Progenitor cell of endocrine pancreas (in vitro differentiated cells): ENCODE measurements at regions not wholly inside any gene's neighbourhood (a gene's known extent, or its start where the extent isn't known, plus 50 kb on each side); places are given as distances from the start of the nearest gene placed in this dataset.
A peak's percentile ranks its signal among the peaks of the same experiment; 100 is the strongest.
"Not testable (repeated sequence)": the region's sequence is repeated elsewhere in the genome, so short reads cannot be mapped to it uniquely, and the experiment has no call there.

ENCODE experiments used
- DNase-seq: peaks from one replicate; pipeline ENCODE4 v3.0.0; 2021; ENCODE audit warnings: low spot score; ENCODE audit not compliant: unreplicated experiment
- H3K27ac Mint-ChIP-seq: 2 replicates; pipeline ENCODE4 v1.8.0; 2021; ENCODE audit warnings: mild to moderate bottlenecking, moderate library complexity, mixed read lengths
- H3K27me3 Mint-ChIP-seq: 2 replicates; pipeline ENCODE4 v1.8.0; 2021; ENCODE audit warnings: mixed read lengths
- H3K36me3 Mint-ChIP-seq: 2 replicates; pipeline ENCODE4 v1.8.0; 2022; ENCODE audit warnings: mixed read lengths; ENCODE audit not compliant: insufficient read depth
- H3K4me1 Mint-ChIP-seq: 2 replicates; pipeline ENCODE4 v1.8.0; 2021; ENCODE audit warnings: low read depth, mixed read lengths
- H3K4me3 Mint-ChIP-seq: 2 replicates; pipeline ENCODE4 v1.8.0; 2021; ENCODE audit warnings: low read depth, mild to moderate bottlenecking, moderate library complexity, mixed read lengths
- H3K9me3 Mint-ChIP-seq: 2 replicates; pipeline ENCODE4 v1.8.0; 2021; ENCODE audit warnings: low read depth, mixed read lengths
- CTCF ChIP-seq: fragments of 200-600 bp; sonication (generic); IDR thresholded peaks from one replicate; pipeline ENCODE4 v1.5.0; 2021; ENCODE audit warnings: antibody characterized with exemption, mild to moderate bottlenecking; ENCODE audit not compliant: unreplicated experiment

GRCh38 chr15:20302141-20303069, 239.2 kb downstream of the GOLGA6L6 start:
- not testable (repeated sequence) for H3K4me1 Mint-ChIP-seq, H3K4me3 Mint-ChIP-seq, H3K27ac Mint-ChIP-seq, H3K36me3 Mint-ChIP-seq, DNase-seq, H3K27me3 Mint-ChIP-seq
- peaks cover 56% of the 10 kb centered on the region for H3K9me3 Mint-ChIP-seq

- H3K4me1 Mint-ChIP-seq, H3K27me3 Mint-ChIP-seq, H3K27ac Mint-ChIP-seq, H3K4me3 Mint-ChIP-seq, DNase-seq: not testable (repeated sequence)
- Mint-ChIP-seq H3K9me3 (peaks cover 60% of the 10 kb centered on the region), H3K36me3 (peaks cover 10% of the 10 kb centered on the region)
These were observed 240.0 kb downstream of the GOLGA6L6 start for GRCh38 chr15:20301471-20302081.

GRCh38 chr15:20301041-20301390, 240.6 kb downstream of the GOLGA6L6 start:
- H3K4me1 Mint-ChIP-seq, H3K36me3 Mint-ChIP-seq, H3K27ac Mint-ChIP-seq, H3K4me3 Mint-ChIP-seq, DNase-seq, H3K27me3 Mint-ChIP-seq: not testable (repeated sequence)
- H3K9me3 Mint-ChIP-seq = peaks cover 64% of the 10 kb centered on the region

GRCh38 chr15:20300351-20301040, 241.1 kb downstream of the GOLGA6L6 start:
- H3K27ac Mint-ChIP-seq, DNase-seq, H3K36me3 Mint-ChIP-seq, H3K4me3 Mint-ChIP-seq, H3K4me1 Mint-ChIP-seq, H3K27me3 Mint-ChIP-seq: not testable (repeated sequence)
- H3K9me3 Mint-ChIP-seq = peaks cover 69% of the 10 kb centered on the region

GRCh38 chr15:20297603-20298123, 243.9 kb downstream of the GOLGA6L6 start:
- H3K9me3 Mint-ChIP-seq = peaks cover 57% of the 10 kb centered on the region
- H3K27ac Mint-ChIP-seq, H3K27me3 Mint-ChIP-seq, DNase-seq, H3K36me3 Mint-ChIP-seq, H3K4me1 Mint-ChIP-seq, H3K4me3 Mint-ChIP-seq: not testable (repeated sequence)

- not testable (repeated sequence) for H3K4me1 Mint-ChIP-seq, H3K36me3 Mint-ChIP-seq, H3K4me3 Mint-ChIP-seq
These were observed 245.3 kb downstream of the GOLGA6L6 start for GRCh38 chr15:20296261-20296660.

GRCh38 chr15:20295238-20295811, 246.3 kb downstream of the GOLGA6L6 start:
- H3K4me3 Mint-ChIP-seq = no peak overlapping the region
- no peak for TF ChIP-seq CTCF
- H3K4me1 Mint-ChIP-seq = no peaks in the 10 kb centered on the region
- peaks cover 40% of the 10 kb centered on the region for H3K9me3 Mint-ChIP-seq
- H3K27ac Mint-ChIP-seq = no peak overlapping the region
- peaks cover 3% of the 10 kb centered on the region for H3K36me3 Mint-ChIP-seq
- no peaks in the 10 kb centered on the region for H3K27me3 Mint-ChIP-seq
- peak; percentile 37 for DNase-seq

More at GRCh38 chr15:20296261-20296660, 245.3 kb downstream of the GOLGA6L6 start:
- H3K27ac Mint-ChIP-seq, H3K27me3 Mint-ChIP-seq: not testable (repeated sequence)
- peaks cover 49% of the 10 kb centered on the region for H3K9me3 Mint-ChIP-seq
- peak; percentile 10 for DNase-seq
